IPS DF 4.7 (cell line): ENCODE measurements at regions not wholly inside any gene's neighbourhood (a gene's known extent, or its start where the extent isn't known, plus 50 kb on each side); places are given as distances from the start of the nearest gene placed in this dataset.
A peak's percentile ranks its signal among the peaks of the same experiment; 100 is the strongest.

Experiments used
- DNase-seq: peaks from one replicate; pipeline ENCODE4 v3.0.0-alpha.2; 2013; ENCODE audit warnings: low spot score; ENCODE audit errors: extremely low read depth

- no peak for DNase-seq
Measured at GRCh38 chr5:90193185-90193822, 216.3 kb downstream of the CETN3 start.

- no peak for DNase-seq
Measured at GRCh38 chr5:90191352-90192045, 218.1 kb downstream of the CETN3 start.

GRCh38 chr5:90185897-90186468 lies 223.6 kb downstream of the CETN3 start:
- no peak for DNase-seq

GRCh38 chr5:90184764-90185163 lies 224.8 kb downstream of the CETN3 start:
- DNase-seq = no peak

- no peak for DNase-seq
Measured at GRCh38 chr5:90182726-90183125, 226.8 kb downstream of the CETN3 start.

- no peak for DNase-seq
Measured at GRCh38 chr5:90174236-90174635, 235.3 kb downstream of the CETN3 start.

GRCh38 chr5:90173299-90174030 lies 236.1 kb downstream of the CETN3 start:
- no peak for DNase-seq

GRCh38 chr5:90171466-90171865 lies 238.1 kb downstream of the CETN3 start:
- no peak for DNase-seq

GRCh38 chr5:90170261-90170660 lies 239.3 kb downstream of the CETN3 start:
- no peak for DNase-seq

- no peak for DNase-seq
Measured at GRCh38 chr5:90169078-90169477, 240.5 kb downstream of the CETN3 start.

- DNase-seq = no peak
Measured at GRCh38 chr5:90168399-90168798, 241.2 kb downstream of the CETN3 start.

- no peak for DNase-seq
Measured at GRCh38 chr5:90166816-90167215, 242.7 kb downstream of the CETN3 start.

- no peak for DNase-seq
Measured at GRCh38 chr5:90162324-90162723, 247.2 kb downstream of the CETN3 start.

- DNase-seq = peak; percentile 33
Measured at GRCh38 chr5:90161414-90161813, 248.1 kb downstream of the CETN3 start.

- no peak for DNase-seq
Measured at GRCh38 chr5:90158131-90158530, 251.4 kb downstream of the CETN3 start.

GRCh38 chr5:90153031-90153430 lies 256.5 kb downstream of the CETN3 start:
- DNase-seq = no peak

- no peak for DNase-seq
Measured at GRCh38 chr5:90144625-90145327, 264.8 kb downstream of the CETN3 start.

GRCh38 chr5:90142541-90142940 lies 267.0 kb downstream of the CETN3 start:
- DNase-seq = no peak

- no peak for DNase-seq
Measured at GRCh38 chr5:90141984-90142383, 267.6 kb downstream of the CETN3 start.

GRCh38 chr5:90136952-90137528 lies 272.5 kb downstream of the CETN3 start:
- no peak for DNase-seq

- peak; percentile 53 for DNase-seq
Measured at GRCh38 chr5:90135779-90136378, 273.7 kb downstream of the CETN3 start.
